NCI-H1436 (cell line): ENCODE measurements at regions not wholly inside any gene's neighbourhood (a gene's known extent, or its start where the extent isn't known, plus 50 kb on each side); places are given as distances from the start of the nearest gene placed in this dataset.
"Not testable (repeated sequence)": the region's sequence is repeated elsewhere in the genome, so short reads cannot be mapped to it uniquely, and the experiment has no call there.

Experiments
- DNase-seq: peaks from one replicate; lab custom pipeline; 2025; lab: John Stamatoyannopoulos, UW

GRCh38 chr1:157254183-157254582 lies 116.0 kb upstream of the ETV3 start:
- DNase-seq: not testable (repeated sequence)

DNA sequence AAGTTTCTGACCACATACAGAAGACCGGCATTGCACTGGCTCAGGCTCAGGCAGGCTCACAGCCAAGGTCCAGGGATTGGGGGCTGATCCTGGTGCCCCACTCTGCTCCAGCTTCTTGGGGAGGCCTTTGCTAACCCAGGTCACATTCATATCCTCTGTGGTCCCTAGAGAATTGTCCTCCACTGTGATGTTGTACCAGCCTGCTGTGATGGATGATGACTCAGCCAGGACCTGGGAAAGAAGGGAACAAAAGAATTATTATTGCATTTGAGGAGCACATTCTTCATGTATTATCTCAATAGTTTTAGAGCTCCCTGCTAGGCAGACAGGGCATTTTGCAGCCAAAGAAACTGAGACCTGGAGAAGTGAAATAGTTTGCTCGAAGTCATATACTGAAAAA lies 114.3 kb upstream of the ETV3 start:
- no peak for DNase-seq

DNA sequence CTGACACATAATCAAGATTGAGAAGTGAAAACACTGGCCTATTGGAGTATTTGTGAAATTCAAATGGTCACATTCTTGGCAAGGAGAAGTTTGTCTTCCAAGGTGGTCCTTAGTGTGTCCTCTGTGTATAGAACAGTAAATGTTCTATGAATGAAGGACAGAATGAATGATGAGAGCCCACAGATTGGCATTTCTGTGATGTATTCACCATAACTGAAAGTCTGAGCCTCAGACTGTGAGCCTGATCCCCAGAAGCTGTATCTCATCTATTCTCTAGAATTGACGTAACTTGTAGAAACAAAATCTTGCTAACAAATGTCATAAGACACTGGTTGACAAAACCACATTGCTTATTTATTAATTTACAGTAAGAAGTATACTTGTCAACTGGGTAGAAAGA lies 111.5 kb upstream of the ETV3 start:
- no peak for DNase-seq

DNA sequence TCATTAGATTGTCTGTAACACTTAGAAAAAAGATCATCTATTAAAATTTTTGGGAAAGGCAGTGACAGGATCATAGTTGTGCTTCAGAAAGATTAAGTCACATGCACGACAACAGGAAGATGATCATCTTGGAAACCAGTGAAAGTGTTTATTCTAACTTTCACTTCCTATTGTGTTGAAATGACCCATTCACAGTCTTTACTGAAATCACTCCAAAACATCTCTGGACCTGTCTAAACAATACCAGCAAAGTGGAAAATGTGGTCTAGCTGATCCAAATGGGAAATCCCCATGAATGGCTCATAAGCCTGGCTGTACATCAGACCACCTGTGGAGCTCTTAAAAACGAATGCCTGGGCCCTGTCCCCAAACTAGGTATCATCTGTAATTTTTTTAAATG lies 111.1 kb upstream of the ETV3 start:
- DNase-seq: no peak

GRCh38 chr1:157247764-157248049 lies 109.5 kb upstream of the ETV3 start:
- not testable (repeated sequence) for DNase-seq

DNA sequence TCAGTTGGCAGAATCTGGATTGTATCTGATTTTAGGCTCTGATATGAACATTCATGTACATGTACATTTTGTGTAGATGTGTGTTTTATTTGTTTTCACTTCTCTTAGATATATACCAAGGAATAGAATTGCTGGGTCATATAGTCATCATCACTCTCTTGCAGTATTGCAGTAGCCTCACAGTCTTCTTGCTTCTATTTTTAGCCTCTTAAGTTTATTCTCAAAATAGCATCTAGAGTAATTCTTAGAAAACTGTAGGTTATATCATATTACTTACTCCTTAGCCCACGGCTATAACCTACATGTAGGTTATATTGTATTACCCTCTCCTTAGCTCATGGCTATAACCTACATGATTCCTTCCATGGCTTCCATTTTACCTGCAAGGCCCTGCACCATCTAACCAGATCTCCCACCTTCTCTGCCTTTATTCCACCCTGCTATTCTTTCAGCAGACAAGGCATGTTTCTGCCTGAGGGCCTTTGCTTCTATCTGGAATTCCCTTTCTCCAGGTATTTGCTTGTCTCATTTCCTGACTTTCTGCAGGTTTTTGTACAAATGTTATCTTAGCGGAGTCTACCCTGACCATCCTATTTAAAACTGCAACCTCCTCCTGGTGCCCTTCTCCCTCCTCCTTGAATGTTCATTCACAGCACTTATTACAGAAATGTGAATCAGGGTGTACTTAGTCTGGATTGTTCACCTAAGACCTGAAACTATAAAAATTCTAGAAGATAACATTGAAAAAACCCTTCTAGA lies 109.0 kb upstream of the ETV3 start:
- no peak for DNase-seq

DNA sequence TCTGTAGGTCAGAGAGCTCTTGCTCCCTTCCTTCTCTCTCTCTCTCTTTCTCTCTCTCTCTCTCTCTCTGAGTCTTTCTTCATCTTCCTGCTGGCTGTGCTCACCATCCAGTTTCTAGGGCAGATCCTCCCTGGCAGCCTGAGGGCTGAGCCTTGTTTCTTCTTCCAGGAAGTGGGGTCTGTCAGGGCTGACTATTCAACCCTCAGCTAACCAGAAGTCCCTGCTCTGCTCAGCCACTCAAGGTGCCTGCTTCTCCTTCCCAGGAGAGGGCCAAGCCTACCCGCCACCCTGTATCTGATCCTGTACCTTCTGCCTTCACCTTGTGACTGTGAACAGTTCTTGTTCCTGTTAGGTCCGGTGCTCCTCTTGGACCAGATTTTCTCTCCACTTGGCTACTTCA lies 107.6 kb upstream of the ETV3 start:
- no peak for DNase-seq

DNA sequence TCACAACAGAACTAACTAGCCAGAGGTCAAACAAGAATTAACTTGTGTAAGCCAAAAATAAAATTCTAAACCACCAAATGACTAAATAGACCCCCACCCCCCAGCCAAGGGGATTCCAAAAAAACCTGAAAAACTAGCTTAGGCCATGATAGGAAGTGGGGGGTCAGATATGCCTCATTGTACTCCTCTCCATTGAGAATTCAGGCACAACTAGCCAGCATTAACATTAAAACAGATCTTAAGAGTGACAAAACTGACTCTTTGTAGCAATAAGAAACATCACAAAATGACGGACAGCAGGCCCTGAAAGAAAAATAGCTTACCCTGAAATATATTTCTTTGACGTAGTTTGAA lies 103.0 kb upstream of the ETV3 start:
- no peak for DNase-seq

GRCh38 chr1:157240495-157241184 lies 102.4 kb upstream of the ETV3 start:
- no peak for DNase-seq

DNA sequence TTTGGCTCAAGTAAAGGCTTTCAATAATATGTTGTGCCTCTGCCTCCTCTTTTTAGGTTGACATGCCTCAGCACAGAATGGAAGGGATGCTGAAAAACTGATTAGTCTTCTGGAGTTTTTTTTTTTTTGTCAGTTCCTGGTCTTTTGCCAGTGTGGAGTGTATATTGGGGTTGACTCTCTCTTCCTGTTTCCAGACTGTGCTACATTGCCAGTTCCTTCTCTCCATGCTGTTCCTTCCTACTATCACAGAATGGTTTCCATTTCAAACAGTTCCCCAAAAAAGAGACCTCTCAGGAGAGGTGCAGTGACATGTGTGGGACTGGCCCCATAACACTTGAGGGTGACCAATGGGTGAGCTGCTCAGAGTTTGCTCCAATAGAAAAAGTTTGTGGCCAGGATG lies 101.7 kb upstream of the ETV3 start:
- no peak for DNase-seq

DNA sequence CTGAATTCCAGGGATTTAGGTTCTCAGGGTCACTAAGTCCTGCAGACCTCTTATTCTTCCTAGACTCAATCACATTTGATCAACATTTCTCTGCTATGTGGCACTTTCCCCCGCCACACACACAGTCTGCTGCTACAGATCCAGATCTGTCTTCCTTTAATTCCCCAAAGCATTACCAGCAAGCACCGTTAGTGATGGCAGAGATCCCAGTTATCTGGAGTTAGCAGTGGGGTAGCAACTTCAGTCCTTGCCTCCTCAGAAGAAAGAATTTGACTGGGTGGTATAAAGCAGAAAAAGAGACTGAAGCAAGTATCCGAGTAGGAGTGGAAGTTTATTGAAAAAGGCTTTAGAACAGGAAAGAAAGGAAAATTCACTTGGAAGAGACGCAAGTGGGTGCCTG lies 100.4 kb upstream of the ETV3 start:
- DNase-seq: no peak

- no peak for DNase-seq
These were observed 99.8 kb upstream of the ETV3 start for GRCh38 chr1:157237981-157238380.

DNA sequence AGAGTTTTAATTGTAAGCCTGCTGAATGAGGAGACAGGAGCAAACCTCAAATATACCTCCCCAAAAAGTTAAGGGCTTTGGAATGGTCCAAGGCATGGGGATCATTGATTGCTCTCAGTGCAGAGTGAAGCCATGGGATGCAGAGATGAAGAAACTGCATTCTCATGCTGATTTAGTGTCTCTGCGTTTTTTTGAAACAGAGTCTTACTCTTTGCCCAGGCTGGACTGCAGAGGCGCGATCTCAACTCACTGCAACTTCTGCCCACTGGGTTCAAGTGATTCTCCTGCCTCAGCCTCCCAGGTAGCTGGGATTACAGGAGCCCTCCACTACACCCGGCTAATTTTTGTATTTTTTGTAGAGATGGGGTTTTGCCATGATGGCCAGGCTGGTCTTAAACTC lies 99.3 kb upstream of the ETV3 start:
- no peak for DNase-seq

- no peak for DNase-seq
These were observed 97.9 kb upstream of the ETV3 start for GRCh38 chr1:157236072-157236471.

DNA sequence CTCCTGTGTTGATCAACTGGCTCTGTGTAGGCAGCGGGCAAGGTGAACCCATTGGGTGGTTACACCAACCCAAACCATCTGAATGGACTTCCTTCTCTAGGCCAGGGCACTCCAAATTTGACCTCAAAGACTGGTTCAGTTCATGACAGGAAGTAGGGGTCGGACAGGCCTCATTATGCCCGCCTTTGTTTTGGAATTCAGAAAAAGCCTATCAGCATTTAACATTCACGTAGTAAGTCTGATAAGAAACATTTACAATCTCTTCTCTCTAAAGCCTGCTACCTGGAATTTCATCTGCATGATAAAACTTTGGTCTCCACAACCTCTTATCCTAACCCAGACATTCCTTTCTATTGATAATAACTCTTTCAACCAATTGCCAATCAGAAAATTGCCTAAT lies 97.1 kb upstream of the ETV3 start:
- no peak for DNase-seq

- DNase-seq: no peak
These were observed 96.6 kb upstream of the ETV3 start for GRCh38 chr1:157234705-157235273.

DNA sequence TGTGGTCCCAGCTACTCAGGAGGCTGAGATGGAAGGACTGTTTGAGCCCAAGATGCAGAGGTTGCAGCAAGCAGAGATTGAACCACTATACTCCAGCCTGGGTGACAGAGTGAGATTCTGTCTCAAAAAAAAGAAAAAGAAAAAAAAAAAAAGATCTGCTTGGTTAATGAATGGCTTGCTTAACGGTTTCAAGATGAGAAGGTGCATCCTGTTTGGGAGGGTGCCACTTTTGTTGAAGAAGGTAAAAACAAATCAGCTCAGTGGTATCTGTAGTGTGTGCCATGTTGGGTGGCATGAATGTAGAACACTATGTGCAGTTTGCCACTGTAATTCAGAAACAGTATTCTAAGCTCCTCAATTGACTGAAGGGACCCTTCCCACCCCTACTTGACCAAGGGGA lies 94.9 kb upstream of the ETV3 start:
- DNase-seq: no peak

DNA sequence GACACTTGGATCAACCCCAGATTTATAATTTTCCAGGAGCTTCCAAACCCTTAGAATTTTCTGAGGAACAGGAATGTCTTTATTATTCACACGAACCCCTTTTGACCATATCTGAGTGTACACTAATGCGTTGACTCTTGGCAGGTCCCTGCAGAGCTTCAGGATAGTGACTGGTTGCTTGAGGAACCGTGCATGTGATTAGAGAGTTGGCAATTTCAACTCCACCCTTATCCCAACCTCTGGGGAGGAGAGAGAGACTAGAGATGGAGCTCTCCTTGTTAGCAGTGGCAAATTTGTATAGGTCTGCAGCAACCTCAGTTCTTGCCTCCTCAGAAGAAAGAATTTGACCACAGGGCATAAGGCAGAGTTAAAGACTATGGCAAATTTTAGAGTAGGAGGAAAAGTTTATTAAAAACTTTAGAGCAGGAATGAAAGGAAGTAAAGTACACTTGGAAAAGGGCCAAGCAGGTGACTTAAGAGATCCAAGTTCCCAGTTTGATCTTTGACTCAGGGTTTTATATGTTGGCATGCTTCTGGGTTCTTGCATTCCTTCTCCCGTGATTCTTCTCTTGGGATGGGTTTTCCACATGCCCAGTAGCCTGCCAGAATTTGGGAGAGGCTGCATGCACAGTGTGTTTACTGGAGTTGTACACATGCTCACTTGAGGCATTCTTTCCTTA lies 93.8 kb upstream of the ETV3 start:
- DNase-seq: no peak

DNA sequence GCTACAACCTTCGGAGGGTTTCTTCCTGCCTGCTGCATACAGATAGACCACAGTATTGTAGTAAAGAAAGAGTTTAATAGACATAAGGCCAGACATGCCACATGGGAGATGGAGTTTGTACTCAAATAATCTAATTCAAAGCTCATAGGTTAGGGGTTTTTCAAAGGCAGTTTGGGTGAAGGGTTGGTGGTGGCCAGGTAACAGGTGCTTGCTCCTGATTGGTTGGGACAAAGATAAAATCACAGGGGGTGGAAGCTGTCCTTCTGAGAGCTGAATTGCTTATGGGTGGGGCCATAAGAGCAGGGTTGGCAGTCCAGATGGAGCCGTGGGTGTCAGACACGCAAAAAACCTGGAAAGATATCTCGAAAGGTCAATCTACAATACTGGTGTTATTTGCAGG lies 92.3 kb upstream of the ETV3 start:
- DNase-seq: no peak

- DNase-seq: no peak
These were observed 89.5 kb upstream of the ETV3 start for GRCh38 chr1:157227700-157228099.

DNA sequence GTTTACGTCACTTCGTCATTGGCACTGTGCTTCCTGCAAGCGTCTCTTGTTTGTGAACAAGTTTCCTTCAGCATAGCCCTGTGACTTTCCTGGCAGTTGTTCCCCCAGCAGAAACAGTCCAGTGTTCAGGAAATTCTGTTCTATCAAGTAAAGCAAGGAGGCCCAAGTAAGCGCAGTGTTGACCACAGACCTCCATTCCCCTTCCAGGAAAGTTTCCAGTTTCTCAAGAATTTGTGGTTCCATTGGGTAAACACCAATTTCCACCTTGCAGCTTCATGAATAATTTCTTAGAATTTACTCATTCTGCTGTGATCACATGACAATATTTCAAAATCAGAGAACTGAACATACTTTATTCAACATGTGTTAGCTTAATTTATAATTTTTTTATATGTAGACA lies 88.5 kb upstream of the ETV3 start:
- no peak for DNase-seq

DNA sequence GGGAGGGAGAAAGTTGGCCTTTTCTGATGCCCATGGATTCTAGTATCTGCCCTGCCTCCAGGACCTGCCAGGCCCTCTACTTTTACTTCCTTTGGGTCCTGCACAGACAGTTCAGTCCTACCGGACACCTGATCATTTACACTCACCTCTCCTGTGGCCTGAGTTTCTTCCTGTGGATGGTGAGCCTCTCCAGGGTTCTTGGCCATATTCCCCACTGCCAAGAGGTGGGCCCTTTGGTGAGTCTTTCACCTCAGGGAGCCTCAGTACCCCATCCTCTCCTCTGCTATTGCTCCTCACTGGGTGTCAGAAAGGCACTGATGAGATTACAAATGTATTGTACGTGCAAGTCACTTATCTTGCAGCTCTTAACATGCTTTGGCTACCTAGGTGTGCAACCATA lies 81.4 kb upstream of the ETV3 start:
- no peak for DNase-seq

- DNase-seq: no peak
These were observed 81.0 kb upstream of the ETV3 start for GRCh38 chr1:157219182-157219581.
